Right lobe of liver (tissue), 4 donors: ENCODE measurements at regions not wholly inside any gene's neighbourhood (a gene's known extent, or its start where the extent isn't known, plus 50 kb on each side); places are given as distances from the start of the nearest gene placed in this dataset.

Experiments
- POLR2A ChIP-seq: fragments of 450-650 bp; IDR thresholded peaks from one replicate; pipeline ENCODE4 v1.6.1; 2017; ENCODE audit warnings: antibody characterized with exemption, mild to moderate bottlenecking
- TF ChIP-seq, protein P1 (sequence below), 4 donors: fragments of 200-600 bp in 3 of 4; fragments of 450-650 bp in 1 of 4; IDR thresholded peaks; one replicate each; pipeline versions ENCODE4 v1.5.1 to v1.8.0; 2016 to 2022; ENCODE audit warnings: antibody characterized with exemption in 4 of 4, mild to moderate bottlenecking in 2 of 4
- donor health status: DM: no; HTN: no; CAD: no.
- donor health status: DM: no; HTN: no; CAD: no.
- donor health status: DM: no; HTN: yes; CAD: no.

DNA sequence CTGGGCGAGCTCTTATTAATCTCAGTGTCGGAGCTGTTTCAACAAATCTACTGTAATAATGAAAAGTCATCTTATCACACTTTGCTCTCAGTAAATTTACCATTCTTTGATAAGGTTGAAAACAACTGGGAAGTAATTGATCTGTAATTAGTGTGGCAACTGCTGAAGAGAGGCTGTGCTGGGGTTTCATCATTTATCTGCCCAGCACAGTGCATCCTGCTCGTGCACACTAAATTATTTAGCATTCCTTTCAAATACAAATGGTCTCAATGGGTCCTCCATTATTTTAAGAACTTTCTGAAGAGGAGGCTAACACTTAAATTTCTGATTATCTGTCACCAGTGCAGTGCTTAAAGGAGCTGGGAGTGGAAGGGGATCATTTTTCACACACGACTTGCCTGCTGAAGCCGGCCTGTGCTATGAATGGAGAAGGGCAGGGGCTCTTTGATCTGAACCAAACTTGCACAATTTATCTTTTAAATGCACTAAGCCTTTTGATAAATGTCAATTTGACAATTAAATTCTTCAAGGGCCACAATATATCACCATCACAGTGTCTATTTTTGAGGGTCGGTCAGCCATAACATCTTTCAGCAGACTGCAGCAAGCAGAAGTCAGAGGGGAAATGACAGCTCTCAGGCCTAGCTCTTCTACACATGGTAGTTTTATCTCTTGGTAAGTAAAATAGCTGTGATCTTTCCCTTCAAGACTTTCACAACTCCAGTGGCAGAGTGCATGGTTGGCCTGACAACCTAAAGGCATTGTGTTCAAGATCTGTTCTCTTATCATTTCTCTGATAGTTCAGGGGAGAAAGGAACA lies 106.4 kb upstream of the EFNA5 start:
- TF ChIP-seq POLR2A, result no peak
- TF ChIP-seq, protein P1, sequence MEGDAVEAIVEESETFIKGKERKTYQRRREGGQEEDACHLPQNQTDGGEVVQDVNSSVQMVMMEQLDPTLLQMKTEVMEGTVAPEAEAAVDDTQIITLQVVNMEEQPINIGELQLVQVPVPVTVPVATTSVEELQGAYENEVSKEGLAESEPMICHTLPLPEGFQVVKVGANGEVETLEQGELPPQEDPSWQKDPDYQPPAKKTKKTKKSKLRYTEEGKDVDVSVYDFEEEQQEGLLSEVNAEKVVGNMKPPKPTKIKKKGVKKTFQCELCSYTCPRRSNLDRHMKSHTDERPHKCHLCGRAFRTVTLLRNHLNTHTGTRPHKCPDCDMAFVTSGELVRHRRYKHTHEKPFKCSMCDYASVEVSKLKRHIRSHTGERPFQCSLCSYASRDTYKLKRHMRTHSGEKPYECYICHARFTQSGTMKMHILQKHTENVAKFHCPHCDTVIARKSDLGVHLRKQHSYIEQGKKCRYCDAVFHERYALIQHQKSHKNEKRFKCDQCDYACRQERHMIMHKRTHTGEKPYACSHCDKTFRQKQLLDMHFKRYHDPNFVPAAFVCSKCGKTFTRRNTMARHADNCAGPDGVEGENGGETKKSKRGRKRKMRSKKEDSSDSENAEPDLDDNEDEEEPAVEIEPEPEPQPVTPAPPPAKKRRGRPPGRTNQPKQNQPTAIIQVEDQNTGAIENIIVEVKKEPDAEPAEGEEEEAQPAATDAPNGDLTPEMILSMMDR (IDR thresholded peaks at IDR 0.05), result no peak
